DOHH2 (cell line): ENCODE measurements at regions not wholly inside any gene's neighbourhood (a gene's known extent, or its start where the extent isn't known, plus 50 kb on each side); places are given as distances from the start of the nearest gene placed in this dataset.
"Not testable (repeated sequence)": the region's sequence is repeated elsewhere in the genome, so short reads cannot be mapped to it uniquely, and the experiment has no call there.

ENCODE experiments used
- CTCF ChIP-seq: fragments of 200-600 bp; sonication (generic); IDR thresholded peaks from one replicate; pipeline ENCODE4 v1.5.1; 2014; ENCODE audit warnings: antibody characterized with exemption, mild to moderate bottlenecking, low read depth, low read length; ENCODE audit not compliant: poor library complexity, severe bottlenecking
- EZH2phosphoT487 ChIP-seq: fragments of 200-600 bp; sonication (generic); IDR thresholded peaks from 2 replicates; pipeline ENCODE4 v1.6.1; 2017; ENCODE audit warnings: borderline replicate concordance, mild to moderate bottlenecking, antibody characterized with exemption, low read length, moderate library complexity, mixed read lengths

GRCh38 chr9:42461436-42461835, 278.0 kb downstream of the SPATA31A6 start:
- TF ChIP-seq CTCF, EZH2phosphoT487: not testable (repeated sequence)
